ENCODE measurements at regions not wholly inside any gene's neighbourhood (a gene's known extent, or its start where the extent isn't known, plus 50 kb on each side); places are given as distances from the start of the nearest gene placed in this dataset.

DNA sequence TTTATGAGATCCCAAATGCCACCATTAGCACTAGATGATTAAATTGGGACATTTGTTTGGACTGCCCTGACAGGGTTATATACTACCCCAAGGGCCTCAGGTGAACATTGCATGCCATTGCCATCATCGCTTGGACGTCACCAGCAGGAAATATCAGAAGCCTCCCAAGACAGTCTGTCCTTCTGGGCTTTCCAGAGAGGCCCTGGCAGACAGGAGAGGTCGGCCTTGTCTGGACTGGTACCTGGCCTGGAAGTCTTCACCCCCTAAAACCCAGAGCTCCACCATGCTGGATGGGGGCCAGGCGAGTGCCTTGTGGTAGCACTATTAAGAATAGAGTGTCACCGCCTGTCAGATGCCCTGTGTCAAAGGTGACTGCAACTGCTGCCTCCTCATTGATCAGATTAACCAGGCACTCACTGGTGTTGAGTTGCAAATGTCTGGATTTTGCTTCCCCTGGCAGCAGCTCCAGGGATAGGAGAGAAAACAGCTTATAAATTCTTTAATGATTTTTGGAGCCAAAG is 324.1 kb upstream of the RASGRP1 start:
- TF ChIP-seq CTCF (IDR thresholded peaks at IDR 0.05) (no peak), POLR2A (IDR thresholded peaks at IDR 0.05) (no peak), POLR2AphosphoS5 (IDR thresholded peaks at IDR 0.05) (no peak), EP300 (IDR thresholded peaks at IDR 0.05) (no peak)
